Mucosa of rectum (tissue), 2 donors: ENCODE measurements at regions not wholly inside any gene's neighbourhood (a gene's known extent, or its start where the extent isn't known, plus 50 kb on each side); places are given as distances from the start of the nearest gene placed in this dataset.
"Not testable (repeated sequence)": the region's sequence is repeated elsewhere in the genome, so short reads cannot be mapped to it uniquely, and the experiment has no call there.

Experiments used
- H3K27ac ChIP-seq, 2 donors: one replicate each; pipeline ENCODE4 v1.7.0; 2013; ENCODE audit warnings: inconsistent platforms in 2 of 2, low read depth in 2 of 2, low read length in 2 of 2
- H3K27me3 ChIP-seq, 2 donors: one replicate each; pipeline ENCODE4 v1.7.0; 2013; ENCODE audit warnings: low read length in 2 of 2; ENCODE audit not compliant: control insufficient read depth in 2 of 2, insufficient read depth in 2 of 2
- H3K36me3 ChIP-seq, 2 donors: one replicate each; pipeline ENCODE4 v1.7.0; 2013; ENCODE audit warnings: low read length in 2 of 2; ENCODE audit not compliant: control insufficient read depth in 2 of 2, insufficient read depth in 2 of 2
- H3K4me1 ChIP-seq, 2 donors: one replicate each; pipeline ENCODE4 v1.7.0; 2013; ENCODE audit warnings: low read length in 2 of 2, mild to moderate bottlenecking in 1 of 2; ENCODE audit not compliant: control insufficient read depth in 2 of 2, insufficient read depth in 2 of 2
- H3K4me3 ChIP-seq, 2 donors: one replicate each; pipeline ENCODE4 v1.7.0; 2013; ENCODE audit warnings: low read length in 2 of 2
- H3K9ac ChIP-seq, 2 donors: one replicate each; pipeline ENCODE4 v1.7.0; 2013; ENCODE audit warnings: low read length in 2 of 2, low read depth in 1 of 2, mild to moderate bottlenecking in 1 of 2
- H3K9me3 ChIP-seq, 2 donors: one replicate each; pipeline ENCODE4 v1.7.0; 2013; ENCODE audit warnings: low read length in 2 of 2; ENCODE audit not compliant: control insufficient read depth in 2 of 2
- donor health status: healthy.
- donor health status: Normal muscosa, but diverticular disease.

- Histone ChIP-seq H3K36me3 (no peaks in the 10 kb centered on the region), H3K27me3 (no peaks in the 10 kb centered on the region), H3K9me3 (no peaks in the 10 kb centered on the region), H3K4me3 (no peak overlapping the region), H3K4me1 (no peaks in the 10 kb centered on the region), H3K27ac (no peak overlapping the region), H3K9ac (no peak overlapping the region)
Observed at GRCh38 chr6:4667591-4667990, 108.6 kb upstream of the CDYL start.

GRCh38 chr6:4666886-4667513, 109.2 kb upstream of the CDYL start:
- no peaks in the 10 kb centered on the region for H3K9me3 ChIP-seq
- H3K4me3 ChIP-seq: no peak overlapping the region
- H3K4me1 ChIP-seq: no peaks in the 10 kb centered on the region
- H3K9ac ChIP-seq: no peak overlapping the region
- no peaks in the 10 kb centered on the region for H3K27me3 ChIP-seq
- no peak overlapping the region for H3K27ac ChIP-seq
- H3K36me3 ChIP-seq: no peaks in the 10 kb centered on the region

- no peak overlapping the region for H3K4me3 ChIP-seq
- H3K27me3 ChIP-seq: no peaks in the 10 kb centered on the region
- H3K9me3 ChIP-seq: no peaks in the 10 kb centered on the region
- no peak overlapping the region for H3K27ac ChIP-seq
- no peaks in the 10 kb centered on the region for H3K36me3 ChIP-seq
- no peak overlapping the region for H3K9ac ChIP-seq
- no peaks in the 10 kb centered on the region for H3K4me1 ChIP-seq
Observed at GRCh38 chr6:4665489-4666417, 110.5 kb upstream of the CDYL start.

GRCh38 chr6:4664911-4665310, 111.3 kb upstream of the CDYL start:
- Histone ChIP-seq H3K36me3 (no peaks in the 10 kb centered on the region), H3K9me3 (no peaks in the 10 kb centered on the region), H3K27me3 (no peaks in the 10 kb centered on the region), H3K4me3 (no peak overlapping the region), H3K4me1 (no peaks in the 10 kb centered on the region), H3K27ac (no peak overlapping the region), H3K9ac (no peak overlapping the region)

GRCh38 chr6:4664117-4664626, 112.0 kb upstream of the CDYL start:
- no peak overlapping the region for H3K4me3 ChIP-seq
- no peak overlapping the region for H3K27ac ChIP-seq
- no peaks in the 10 kb centered on the region for H3K4me1 ChIP-seq

GRCh38 chr6:4662886-4663285, 113.3 kb upstream of the CDYL start:
- Histone ChIP-seq H3K27ac (no peak overlapping the region), H3K9me3 (no peaks in the 10 kb centered on the region), H3K4me3 (no peak overlapping the region), H3K9ac (no peak overlapping the region), H3K27me3 (no peaks in the 10 kb centered on the region), H3K36me3 (no peaks in the 10 kb centered on the region), H3K4me1 (no peaks in the 10 kb centered on the region)

More at GRCh38 chr6:4664117-4664626, 112.0 kb upstream of the CDYL start:
- no peak overlapping the region for H3K9ac ChIP-seq
- no peaks in the 10 kb centered on the region for H3K27me3 ChIP-seq
- H3K9me3 ChIP-seq: no peaks in the 10 kb centered on the region
- H3K36me3 ChIP-seq: no peaks in the 10 kb centered on the region

- no peaks in the 10 kb centered on the region for H3K4me1 ChIP-seq
- H3K27me3 ChIP-seq: no peaks in the 10 kb centered on the region
- no peaks in the 10 kb centered on the region for H3K36me3 ChIP-seq
- no peak overlapping the region for H3K9ac ChIP-seq
- H3K27ac ChIP-seq: no peak overlapping the region
- no peak overlapping the region for H3K4me3 ChIP-seq
- no peaks in the 10 kb centered on the region for H3K9me3 ChIP-seq
Observed at GRCh38 chr6:4661391-4661790, 114.8 kb upstream of the CDYL start.

- H3K4me1 ChIP-seq: no peaks in the 10 kb centered on the region
- H3K36me3 ChIP-seq: no peaks in the 10 kb centered on the region
- H3K4me3 ChIP-seq: no peak overlapping the region
- no peak overlapping the region for H3K9ac ChIP-seq
- no peak overlapping the region for H3K27ac ChIP-seq
- no peaks in the 10 kb centered on the region for H3K9me3 ChIP-seq
- no peaks in the 10 kb centered on the region for H3K27me3 ChIP-seq
Observed at GRCh38 chr6:4660377-4661321, 115.6 kb upstream of the CDYL start.

GRCh38 chr6:4659719-4660118, 116.5 kb upstream of the CDYL start:
- not testable (repeated sequence) for H3K4me3 ChIP-seq, H3K4me1 ChIP-seq, H3K9ac ChIP-seq, H3K9me3 ChIP-seq, H3K36me3 ChIP-seq, H3K27ac ChIP-seq, H3K27me3 ChIP-seq
